Stimulated activated CD4-positive, alpha-beta T cell treated with anti-CD3 and anti-CD28 coated beads, Interleukin-12 subunit alpha, Interleukin-12 subunit beta, amount 100 ng/mL, for 48 hours (primary cell): ENCODE measurements at regions not wholly inside any gene's neighbourhood (a gene's known extent, or its start where the extent isn't known, plus 50 kb on each side); places are given as distances from the start of the nearest gene placed in this dataset.

Experiments used
- DNase-seq, 3 donors: peaks; one replicate each; pipeline ENCODE4 v3.0.0-alpha.2; 2020; ENCODE audit warnings: low read depth in 2 of 3, low spot score in 1 of 3

DNA sequence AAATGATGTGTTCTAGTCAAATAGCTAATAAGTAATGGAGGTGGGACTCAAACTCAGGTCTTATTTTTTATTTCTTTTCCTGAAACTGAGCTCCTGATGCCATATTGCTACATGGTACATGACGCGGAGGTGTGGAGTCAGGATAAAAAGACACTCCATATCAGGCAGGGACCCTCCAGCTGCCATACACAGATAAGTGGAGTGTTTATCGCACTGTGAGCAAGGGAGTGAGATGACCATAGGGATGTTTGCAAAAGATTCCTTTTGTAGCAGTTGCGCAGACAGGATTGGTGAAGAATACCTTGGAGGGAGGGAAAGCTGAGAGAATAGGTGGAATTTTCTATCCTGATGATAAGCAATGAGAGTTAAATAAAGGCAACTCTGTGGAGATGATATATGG is 657.2 kb downstream of the RNF144A start:
- DNase-seq = no peak

DNA sequence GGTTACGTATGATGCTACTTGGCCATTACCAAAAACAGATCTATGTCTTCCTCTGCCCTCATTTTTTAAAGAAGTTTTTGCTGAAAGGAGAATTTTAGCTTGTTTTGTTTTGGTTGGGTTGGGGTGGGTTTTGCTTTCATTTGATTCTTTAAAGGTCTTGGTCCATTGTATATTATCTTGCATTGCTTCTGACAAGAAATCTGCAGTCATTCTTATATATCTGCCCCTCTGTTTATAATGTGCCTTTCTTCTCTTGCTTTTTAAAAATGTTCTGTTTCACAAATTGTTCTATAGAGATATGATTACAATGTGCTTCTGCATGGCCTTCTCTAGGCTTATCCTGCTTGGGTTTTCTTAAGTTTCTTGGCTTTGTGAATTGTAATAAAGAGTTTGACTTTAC is 660.6 kb downstream of the RNF144A start:
- DNase-seq = no peak

DNA sequence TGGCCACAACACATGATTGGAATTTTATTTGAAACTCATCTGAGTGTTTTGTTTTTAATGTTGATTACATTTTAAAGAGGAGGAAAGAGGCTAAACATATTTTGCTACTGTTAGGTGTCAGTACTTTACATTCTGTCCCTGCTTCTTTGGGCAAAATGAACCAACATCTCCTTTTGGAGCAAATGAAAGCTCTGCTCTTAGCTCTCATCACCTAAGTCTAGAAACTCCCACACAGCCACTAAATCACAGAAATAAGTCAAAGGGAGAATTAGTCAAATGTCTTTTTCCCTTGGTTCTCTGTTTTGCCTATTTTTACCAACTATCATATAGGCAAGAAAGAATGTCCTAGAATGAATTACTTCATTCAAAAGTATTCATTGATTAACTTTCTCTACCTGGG is 666.8 kb downstream of the RNF144A start:
- no peak for DNase-seq

DNA sequence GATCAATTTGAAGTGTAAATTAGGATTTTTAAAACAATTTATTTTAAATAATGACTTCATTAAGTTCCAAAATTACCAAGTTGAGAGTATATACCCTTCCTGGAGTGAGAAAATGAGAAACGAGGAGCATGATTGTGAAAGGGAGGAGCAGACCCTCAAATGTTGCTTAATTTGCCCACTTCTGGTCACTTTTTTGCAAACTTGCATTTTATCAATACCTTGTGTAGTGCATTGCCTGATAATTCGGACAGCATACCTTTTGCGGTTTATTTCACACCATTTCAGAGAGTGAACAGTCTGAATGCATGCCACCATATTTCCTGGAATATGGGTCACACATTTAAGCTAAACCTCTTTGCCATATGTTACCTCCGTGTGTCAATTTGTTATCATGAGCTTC is 669.7 kb downstream of the RNF144A start:
- DNase-seq = no peak

DNA sequence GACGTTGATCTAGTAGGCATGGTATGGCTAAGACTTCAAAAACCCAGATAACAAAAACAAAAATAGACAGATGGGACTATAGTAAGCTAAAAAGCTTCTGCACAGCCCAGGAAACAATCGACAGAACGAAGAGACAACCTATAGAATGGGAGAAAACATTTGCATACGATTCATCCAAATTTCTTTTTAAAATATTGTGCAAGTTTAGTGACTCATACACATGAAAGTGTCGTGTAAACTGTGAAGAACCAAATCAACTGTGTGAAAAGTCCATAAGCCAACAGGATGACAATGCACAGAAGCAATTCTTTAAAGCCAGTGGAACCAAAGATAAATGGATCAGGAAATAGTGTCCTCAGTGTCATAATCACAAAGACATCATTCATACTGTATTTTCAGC is 671.1 kb downstream of the RNF144A start:
- no peak for DNase-seq

DNA sequence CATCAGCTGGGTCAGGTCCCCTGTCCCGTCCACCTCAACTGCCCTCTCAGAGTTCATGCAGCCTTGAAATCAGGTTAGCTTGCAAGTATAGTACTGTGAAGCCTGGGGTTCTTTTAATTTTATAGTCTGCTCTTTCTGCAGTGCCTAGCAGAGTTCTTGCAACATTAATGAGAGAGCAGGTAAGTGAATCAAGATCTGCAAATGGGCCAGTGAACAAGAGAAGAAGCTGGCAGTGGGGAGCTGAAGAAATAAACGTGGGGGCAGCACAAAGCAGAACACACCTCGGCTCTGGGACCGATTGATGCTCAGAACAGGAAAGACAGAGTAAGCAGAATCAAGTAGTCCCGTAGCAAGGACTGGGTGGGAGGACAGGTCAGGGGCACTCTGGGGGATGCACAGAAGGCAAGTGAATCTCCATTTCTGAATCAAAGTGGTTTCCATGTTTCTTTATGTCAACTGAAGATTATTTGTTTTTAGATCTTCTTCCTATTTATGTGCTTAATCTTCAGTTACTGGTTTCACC is 675.5 kb downstream of the RNF144A start:
- DNase-seq = no peak

DNA sequence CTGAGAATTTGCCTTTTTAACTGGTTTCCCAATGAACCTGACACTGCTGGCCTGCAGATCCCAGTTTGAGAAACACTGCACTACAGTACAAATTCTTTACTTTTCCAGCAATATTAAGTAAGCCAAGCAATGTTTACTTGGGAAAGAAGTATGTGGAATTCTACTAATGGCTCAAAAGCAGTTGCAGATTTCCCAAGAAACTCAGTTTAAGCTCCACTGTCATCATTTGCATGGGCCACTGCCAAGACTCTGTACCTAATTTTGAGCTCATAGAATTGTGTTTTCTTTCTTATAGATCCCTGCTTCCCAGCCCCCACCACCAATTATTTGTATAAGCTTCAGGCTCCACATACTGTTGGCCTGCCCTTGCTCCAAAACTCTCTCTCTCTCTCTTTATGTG is 676.1 kb downstream of the RNF144A start:
- DNase-seq = no peak

DNA sequence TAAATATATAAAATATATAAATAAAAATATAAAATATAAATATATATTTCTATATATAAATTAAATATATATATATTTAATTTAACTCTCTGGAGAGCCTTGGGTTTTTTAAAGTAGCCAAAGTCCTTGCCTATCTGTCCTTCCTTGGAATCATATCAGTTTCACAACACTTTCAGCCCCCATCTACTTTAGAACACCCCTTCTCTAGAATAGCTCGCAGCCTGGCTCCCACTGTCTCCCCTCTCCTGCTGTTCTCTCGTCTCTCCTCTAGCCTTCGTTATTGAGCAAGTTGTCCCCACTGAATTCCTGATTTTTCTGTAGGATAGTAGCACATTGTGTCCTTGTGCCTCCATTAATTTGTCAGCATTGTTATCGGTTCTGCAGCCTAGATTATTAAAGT is 677.0 kb downstream of the RNF144A start:
- no peak for DNase-seq

DNA sequence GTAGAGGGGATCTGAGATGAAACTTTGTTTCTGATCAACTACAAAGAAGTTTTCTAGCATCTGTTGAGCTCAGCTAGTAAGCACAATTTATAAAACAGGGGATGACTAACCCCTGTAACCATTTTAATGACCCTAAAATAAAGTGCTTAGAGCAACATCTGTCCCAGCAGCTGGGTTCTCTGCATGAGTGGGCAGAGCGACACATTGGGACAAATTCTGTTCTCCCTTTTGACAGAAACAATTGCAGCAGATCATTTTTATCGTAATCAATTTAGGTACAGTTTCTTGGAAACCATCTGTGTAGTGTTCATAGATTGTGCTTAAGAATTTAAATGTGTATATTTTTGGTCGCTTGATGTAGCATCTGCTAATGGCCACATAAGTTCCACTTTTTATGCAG is 678.0 kb downstream of the RNF144A start:
- no peak for DNase-seq

DNA sequence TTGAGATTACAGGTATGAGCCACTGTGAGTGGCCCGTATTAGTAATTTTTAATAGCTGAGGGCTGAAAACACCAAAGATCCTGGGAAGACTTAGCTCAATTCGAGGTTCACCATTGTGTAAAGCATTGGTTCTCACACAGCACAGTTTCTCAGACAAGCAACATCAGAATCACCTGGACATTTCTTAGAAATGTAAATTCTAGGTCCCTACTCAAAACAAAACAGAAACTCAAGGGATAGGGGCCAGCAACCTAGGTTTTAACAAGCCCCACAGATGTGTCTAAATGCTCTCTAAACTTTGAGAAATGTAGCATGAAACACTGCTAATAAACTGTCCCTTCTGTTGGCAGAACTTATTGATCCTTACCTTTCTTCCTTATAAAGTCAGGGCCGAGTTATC is 681.2 kb downstream of the RNF144A start:
- no peak for DNase-seq

DNA sequence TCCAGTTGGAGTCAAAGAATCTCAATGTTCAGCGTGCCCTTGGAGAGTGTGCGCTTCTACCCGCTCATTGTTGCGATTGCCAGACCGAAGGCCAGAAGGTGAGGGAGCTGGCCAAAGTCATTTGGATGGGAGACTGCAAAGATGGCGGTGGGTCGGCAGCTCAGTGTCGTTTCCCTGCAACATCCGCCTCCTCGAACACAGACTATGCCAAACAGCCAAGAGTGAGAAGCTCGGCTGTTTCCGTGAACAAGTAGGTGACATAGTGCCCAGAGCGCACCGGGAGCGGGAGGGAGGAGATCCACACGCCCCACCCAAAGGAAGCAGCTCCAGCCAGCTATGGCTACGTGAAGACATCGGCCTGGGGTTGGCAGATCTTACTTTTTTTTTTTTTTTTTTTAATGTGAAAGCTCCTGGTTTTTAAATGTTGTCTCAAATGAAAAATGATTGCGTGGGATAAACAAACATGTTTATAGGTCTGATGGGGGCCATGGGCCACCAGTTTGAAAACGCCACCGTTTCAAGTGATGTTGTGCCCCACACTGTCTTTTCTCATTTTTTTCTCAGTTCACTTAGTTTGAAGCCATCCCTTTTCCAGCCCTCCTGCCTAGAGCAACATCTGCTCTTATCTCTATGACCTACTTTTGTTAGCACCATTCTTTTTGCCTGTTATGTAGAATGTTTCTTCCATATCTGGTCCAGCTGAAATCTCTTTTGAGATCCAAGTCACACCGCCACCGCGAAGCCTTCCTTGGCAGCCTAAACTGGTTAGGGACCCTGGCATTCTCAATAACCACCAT is 682.4 kb downstream of the RNF144A start:
- DNase-seq = no peak

DNA sequence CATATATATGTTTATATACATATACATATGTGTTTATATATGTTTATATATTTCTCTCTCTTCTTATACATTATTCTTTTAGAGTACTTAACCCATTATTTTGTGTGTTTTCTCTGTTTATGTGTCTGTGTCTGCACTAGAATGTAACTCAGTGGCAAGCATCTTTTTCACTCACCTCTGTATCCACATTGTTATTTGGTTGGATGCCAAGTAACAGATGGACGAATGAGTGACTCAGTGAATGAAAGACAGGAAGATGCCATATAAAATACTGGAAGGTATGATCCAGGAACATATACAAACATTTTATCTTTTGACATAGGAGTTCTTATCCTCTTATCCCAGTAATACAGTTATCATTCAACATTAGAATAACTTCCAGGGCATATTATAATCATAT is 684.8 kb downstream of the RNF144A start:
- DNase-seq = no peak

DNA sequence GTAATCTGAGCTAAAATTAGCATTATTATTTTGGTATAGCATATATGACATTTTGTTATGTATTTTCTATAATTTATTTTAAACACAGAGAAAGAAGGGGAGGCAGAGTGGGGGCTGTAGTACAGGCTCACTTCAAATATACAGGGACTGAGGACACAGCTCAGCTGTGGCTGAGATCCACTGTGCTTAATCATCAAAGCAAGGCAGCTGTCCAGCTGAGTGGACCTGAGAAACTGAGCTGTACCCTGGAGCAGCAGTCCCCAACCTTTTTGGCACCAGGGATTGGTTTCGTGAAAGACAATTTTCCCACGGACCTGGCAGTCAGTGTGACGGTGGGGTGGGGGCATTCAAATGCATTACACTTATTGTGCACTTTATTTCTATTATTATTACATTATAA is 687.2 kb downstream of the RNF144A start:
- DNase-seq = no peak

DNA sequence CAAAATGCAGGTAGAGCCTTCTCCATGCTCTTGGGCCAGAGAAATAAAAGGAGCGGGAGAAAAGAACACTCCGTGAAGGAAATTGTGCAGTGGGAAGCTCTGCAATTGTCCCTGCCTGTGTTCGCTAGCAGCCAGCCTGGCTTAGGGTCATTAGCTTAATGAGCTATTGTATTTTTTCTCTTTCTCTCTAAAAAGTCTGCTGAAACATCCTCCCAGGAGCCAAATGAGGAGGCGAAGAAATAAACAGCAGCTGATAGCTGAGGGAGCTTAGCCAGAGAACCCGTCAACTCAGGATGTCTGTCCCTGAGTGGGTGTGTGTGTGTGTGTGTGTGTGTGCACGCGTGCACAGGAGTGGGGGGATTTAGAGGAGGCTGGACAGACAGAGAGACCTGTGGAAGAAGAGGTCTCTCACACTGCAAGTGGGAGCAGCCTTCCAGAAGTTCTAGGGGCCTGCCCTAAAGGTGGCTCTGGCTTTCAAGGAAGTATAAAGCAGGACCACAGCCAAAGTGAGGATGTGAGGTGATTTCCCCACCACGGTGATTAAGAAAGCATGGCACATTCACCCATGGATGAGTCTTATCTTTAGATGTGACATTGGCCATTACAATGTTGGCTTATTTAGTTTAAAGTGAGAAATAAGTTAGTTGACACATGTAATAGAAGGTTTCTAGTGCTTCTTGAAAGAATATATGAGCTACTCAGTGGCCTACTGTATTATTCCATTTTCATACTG is 690.4 kb downstream of the RNF144A start:
- no peak for DNase-seq

DNA sequence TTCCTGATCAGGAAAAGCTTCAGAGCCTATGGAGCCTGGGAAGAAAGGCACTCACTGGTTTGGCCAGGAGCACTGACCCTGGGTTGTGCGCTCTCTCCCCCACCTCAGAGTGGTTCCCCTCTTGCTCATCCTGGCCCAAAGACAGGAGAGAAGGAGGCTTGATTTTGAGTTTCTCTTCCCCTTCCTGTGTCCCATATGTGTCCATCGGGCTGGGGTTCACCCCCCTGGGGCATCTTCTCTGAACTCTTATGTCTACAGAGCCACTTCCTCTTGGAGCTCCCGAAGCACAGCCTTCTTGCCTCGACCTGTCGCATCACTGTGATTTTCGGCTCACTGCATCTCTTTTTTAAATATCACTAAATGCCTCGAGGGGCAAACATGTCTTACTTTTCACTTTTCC is 692.3 kb downstream of the RNF144A start:
- no peak for DNase-seq

DNA sequence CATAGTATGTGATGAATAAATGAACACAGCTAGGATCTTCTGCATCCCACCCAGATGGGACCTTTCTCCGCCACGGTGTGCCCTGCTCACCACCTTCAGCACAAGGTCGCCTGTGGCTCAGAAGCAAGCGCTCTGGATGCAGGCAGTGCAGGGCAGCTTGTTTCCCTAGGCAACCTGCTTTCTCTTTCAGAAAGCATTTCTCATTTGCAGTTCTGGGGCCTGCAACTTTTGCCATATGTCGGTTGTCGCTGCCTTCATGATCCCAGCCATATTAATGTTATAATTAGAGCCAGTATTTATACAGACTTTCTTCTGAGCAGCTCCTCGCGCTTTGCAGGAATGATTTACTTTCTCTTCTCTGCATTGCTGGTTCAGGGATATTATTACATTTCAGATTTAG is 692.8 kb downstream of the RNF144A start:
- DNase-seq = no peak

DNA sequence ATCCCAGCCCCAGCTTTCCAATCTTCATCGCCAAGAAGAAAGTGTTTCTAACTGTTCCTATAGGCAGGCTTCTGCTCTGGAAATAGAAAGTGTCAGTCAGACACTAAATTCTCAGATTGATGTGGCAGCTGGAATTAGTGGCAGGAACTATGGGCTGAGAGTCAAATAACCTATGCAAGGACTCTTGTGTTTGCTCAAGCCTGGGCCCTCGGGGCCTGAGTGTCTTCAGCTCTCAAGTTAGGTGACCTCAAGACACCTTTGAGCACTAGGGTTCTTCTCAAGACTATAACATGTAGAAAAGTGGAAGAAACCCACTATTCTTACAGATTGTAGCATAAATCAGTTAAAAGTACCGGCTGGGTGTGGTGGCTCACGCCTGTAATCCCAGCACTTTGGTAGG is 694.5 kb downstream of the RNF144A start:
- DNase-seq = no peak

DNA sequence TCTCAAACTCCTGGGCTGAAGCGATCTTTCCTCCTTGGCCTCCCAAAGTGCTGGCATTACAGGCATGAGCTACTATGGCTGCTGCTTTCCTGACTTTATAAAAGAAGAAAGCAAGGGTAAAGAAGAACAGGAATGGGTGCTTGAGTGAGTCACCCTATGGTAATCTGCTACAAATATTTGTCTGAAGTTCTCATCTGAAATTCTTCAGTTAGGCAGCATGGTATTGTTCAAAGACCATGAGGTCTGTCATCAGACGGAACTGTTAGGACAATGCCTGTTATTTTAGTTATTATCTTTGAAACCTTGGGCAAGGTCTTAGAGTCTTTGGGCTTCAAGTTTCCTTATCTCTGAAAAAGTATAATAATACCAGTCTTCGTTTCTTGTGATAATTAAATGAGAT is 695.8 kb downstream of the RNF144A start:
- no peak for DNase-seq

DNA sequence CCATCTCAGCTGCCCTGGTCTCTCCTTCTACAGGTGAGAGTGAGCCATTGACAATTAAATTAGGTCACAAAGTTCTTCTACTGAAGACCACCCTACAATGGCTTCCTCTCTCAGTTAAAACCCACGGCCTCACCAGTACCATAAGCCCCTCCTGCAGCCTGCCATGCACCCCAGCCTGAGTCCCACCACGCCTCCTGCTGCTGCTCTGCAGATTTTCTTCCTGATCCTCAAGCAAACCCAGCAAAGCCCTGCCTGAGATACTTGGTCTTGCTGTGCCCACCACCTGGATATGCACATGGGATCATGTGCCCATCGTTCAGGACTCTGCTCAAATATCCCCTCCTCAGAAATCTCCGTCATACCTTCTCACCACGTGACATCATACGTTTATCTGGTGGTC is 696.6 kb downstream of the RNF144A start:
- no peak for DNase-seq

DNA sequence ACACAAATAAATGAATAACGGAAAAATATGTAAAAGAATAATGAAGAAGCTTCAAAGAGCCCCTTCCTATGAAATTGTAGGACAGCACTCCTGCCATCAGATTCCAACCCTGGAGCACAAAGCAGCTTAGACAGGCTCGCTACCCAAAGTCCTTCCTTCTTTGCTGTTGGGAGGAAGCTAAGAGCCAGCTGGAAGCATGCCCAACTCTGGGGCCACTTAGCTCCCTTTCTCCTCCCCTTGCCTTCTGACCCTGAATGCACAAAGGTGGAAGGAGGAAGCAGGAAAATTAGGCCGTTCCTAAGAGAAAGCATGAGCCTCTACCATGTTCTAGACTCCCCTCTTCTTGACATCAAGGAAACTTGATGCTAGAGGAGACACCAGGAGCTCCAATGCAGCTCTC is 700.8 kb downstream of the RNF144A start:
- no peak for DNase-seq

DNA sequence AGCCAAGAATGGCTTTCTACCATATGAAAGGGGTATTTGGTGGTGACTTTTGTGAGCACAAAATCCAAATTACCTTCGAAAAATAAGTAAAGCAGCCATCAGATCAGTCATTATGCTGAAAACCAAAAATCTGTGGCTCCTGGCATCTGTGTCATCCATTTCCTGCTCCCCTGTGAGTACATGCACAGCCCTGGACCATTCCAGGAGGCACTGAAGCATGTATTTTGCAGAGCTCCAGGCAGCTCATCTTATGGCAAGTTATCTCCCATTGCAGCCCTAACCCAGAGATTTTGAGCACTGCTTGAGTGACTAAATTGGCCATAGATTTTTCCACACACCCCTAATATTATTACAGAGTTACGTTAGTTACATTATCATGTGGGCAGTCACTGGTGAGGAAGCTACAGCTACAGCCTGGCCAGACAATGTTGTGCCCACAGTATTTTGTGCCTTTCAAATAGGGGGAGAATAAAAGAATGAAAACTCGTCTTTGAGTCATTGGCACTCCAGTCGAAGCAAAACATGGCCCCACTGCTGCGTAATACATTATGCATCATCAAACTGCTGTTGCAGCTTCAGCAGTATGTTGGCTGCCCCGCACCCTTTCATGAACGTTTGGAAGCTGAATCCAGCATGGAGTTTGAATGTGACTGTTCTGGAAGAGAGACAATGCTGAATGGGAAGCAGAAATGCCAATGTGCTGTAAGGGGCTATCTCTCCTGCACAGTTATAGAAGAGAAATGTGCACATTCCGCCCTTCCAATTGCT is 702.2 kb downstream of the RNF144A start:
- no peak for DNase-seq

DNA sequence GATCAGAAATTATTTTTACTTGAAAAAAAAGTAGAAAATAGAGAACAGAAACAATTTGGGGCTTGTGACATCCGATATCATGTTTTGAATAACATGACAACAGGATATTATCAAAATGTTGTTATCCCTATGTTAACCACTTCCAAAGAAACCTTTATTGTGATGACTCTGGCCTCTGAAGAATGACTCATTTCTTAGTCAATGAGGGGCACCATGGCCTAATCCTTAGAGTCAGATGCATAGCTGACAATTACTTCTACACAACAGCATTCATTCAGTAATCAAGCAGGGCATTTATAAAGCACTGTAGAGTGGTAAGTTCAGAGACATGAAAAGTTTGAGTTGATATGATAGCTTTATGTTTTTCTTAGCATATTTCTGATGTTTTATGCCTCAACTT is 703.0 kb downstream of the RNF144A start:
- DNase-seq = no peak
